GM23248 (cell line): ENCODE measurements at regions not wholly inside any gene's neighbourhood (a gene's known extent, or its start where the extent isn't known, plus 50 kb on each side); places are given as distances from the start of the nearest gene placed in this dataset.
"Not testable (repeated sequence)": the region's sequence is repeated elsewhere in the genome, so short reads cannot be mapped to it uniquely, and the experiment has no call there.

Experiments used
- DNase-seq: peaks from one replicate; pipeline ENCODE4 v3.0.0-alpha.2; 2015
- H2AFZ ChIP-seq: fragments of 200-600 bp; sonication (generic); 2 replicates; pipeline ENCODE4 v1.6.1; 2016; ENCODE audit warnings: antibody characterized with exemption
- H3F3A ChIP-seq: fragments of 200-600 bp; sonication (generic); 2 replicates; pipeline ENCODE4 v1.6.1; 2016; ENCODE audit warnings: mild to moderate bottlenecking, antibody characterized with exemption, mixed run types; ENCODE audit not compliant: insufficient read depth
- H3K27ac ChIP-seq: fragments of 200-600 bp; sonication (generic); 2 replicates; pipeline ENCODE4 v1.5.1; 2016; ENCODE audit warnings: mild to moderate bottlenecking
- H3K27me3 ChIP-seq: fragments of 200-600 bp; sonication (generic); replicated peaks from 2 replicates; pipeline ENCODE4 v1.6.1; 2016; ENCODE audit warnings: mild to moderate bottlenecking; ENCODE audit not compliant: insufficient read depth
- H3K36me3 ChIP-seq: fragments of 200-600 bp; sonication (generic); 2 replicates; pipeline ENCODE4 v1.6.1; 2016; ENCODE audit warnings: low read depth, mild to moderate bottlenecking
- H3K4me1 ChIP-seq: fragments of 200-600 bp; sonication (generic); 2 replicates; pipeline ENCODE4 v1.6.1; 2016; ENCODE audit warnings: mild to moderate bottlenecking; ENCODE audit not compliant: insufficient read depth
- H3K4me2 ChIP-seq: fragments of 200-600 bp; sonication (generic); one replicate; pipeline ENCODE4 v1.6.1; 2016; ENCODE audit warnings: mild to moderate bottlenecking; ENCODE audit not compliant: unreplicated experiment
- H3K4me3 ChIP-seq: fragments of 200-600 bp; sonication (generic); 2 replicates; pipeline ENCODE4 v1.5.1; 2016; ENCODE audit warnings: mild to moderate bottlenecking
- H3K79me2 ChIP-seq: fragments of 200-600 bp; sonication (generic); 2 replicates; pipeline ENCODE4 v1.6.1; 2016; ENCODE audit warnings: mild to moderate bottlenecking; ENCODE audit not compliant: insufficient read depth
- H3K9ac ChIP-seq: fragments of 200-600 bp; sonication (generic); 2 replicates; pipeline ENCODE4 v1.6.1; 2016; ENCODE audit warnings: mild to moderate bottlenecking
- H3K9me2 ChIP-seq: fragments of 200-600 bp; sonication (generic); 2 replicates; pipeline ENCODE4 v1.6.1; 2016; ENCODE audit warnings: mixed run types, mild to moderate bottlenecking, moderate library complexity; ENCODE audit not compliant: insufficient read depth
- H3K9me3 ChIP-seq: fragments of 200-600 bp; sonication (generic); one replicate; pipeline ENCODE4 v1.6.1; 2017; ENCODE audit warnings: low read depth
- H4K20me1 ChIP-seq: fragments of 200-600 bp; sonication (generic); 2 replicates; pipeline ENCODE4 v1.6.0; 2016; ENCODE audit not compliant: insufficient read depth
- WGBS, 2 experiments: methylation state at CpG; one replicate each; pipeline ENCODE4 v1.1.6; 2015 to 2017; ENCODE audit warnings: low lambda C conversion rate in 2 of 2, low coverage in 1 of 2; ENCODE audit errors: missing lambda C conversion rate in 2 of 2; 5-methylcytosine and 5-hydroxymethylcytosine counted together
- in situ Hi-C: fragments of 300-500 bp; cut with MboI; formaldehyde crosslinking; loops from 2 replicates; pipeline ENCODE4 v1.15.0; 2020

GRCh38 chr2:89936559-89936958, 1245.1 kb downstream of the RPIA start:
- H3K27ac ChIP-seq, H3K4me3 ChIP-seq, DNase-seq, H3K4me2 ChIP-seq, in situ Hi-C loops, H3F3A ChIP-seq, H3K4me1 ChIP-seq, H3K79me2 ChIP-seq, H3K9me2 ChIP-seq, H3K9ac ChIP-seq, H3K9me3 ChIP-seq, H2AFZ ChIP-seq, H3K27me3 ChIP-seq, H3K36me3 ChIP-seq, H4K20me1 ChIP-seq: not testable (repeated sequence)

DNA sequence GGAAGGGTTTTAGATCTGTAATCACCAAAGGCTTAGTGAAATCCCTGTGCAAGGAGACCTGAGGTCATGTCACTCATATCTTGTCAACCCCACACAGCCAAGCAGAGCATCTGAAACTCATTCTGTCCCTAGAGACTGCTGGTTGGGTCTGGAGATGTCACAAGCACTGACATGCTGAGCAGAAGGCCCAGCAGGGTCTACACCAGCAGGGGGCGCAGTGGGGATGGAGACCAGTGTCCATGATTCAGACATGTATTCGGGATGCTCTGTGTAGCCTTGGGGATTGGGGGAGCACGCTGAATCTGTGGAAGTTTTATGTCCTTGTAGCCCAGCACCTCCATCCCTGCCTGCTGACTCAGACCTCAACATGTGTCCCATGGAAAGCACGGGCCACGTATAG, 1247.3 kb downstream of the RPIA start:
- H2AFZ ChIP-seq, H3K36me3 ChIP-seq, H3K4me3 ChIP-seq, H3K9ac ChIP-seq, H3K27ac ChIP-seq, DNase-seq, H3K4me2 ChIP-seq, H3K4me1 ChIP-seq, H3K79me2 ChIP-seq, H3K27me3 ChIP-seq, H3F3A ChIP-seq, H3K9me2 ChIP-seq, in situ Hi-C loops, H3K9me3 ChIP-seq, H4K20me1 ChIP-seq: not testable (repeated sequence)
- WGBS, 2 experiments = 5 to 14% methylated on average over 5 of the region's 5 CpGs

- DNase-seq, in situ Hi-C loops: not testable (repeated sequence)
Measured at GRCh38 chr2:89944267-89944666, 1252.8 kb downstream of the RPIA start.

DNA sequence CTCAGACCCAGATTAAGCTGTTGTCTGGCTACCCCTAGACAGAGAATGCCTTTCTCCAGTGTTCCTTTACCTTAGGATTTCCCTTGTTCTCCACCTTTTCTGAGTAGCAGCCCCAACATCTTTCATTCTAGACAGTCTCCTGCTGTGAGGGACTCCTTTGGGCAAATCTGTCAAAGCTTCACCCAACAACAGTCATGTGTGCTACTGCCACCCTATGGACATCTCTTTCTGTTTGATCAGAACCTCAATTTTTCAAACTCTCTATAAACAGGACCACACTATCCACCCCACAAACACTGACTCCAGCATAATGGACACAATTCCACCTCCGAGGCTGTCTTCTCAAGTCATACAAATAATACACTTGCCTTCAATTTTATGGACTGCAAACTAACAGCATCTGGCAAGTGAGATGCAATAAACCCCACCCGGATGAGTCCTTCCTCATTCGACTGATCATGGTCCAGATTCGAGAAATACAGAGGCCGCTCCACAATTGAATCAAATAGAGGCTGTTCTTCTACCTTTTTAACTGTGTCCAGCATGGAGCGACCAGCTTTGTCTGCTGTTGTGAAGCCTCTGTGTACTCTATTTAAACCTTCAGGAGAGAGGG, 1253.6 kb downstream of the RPIA start:
- H3K36me3 ChIP-seq, H3K9ac ChIP-seq, H3K4me1 ChIP-seq, H3K27me3 ChIP-seq, H3K27ac ChIP-seq, H4K20me1 ChIP-seq, H3K4me3 ChIP-seq, H3K9me3 ChIP-seq, in situ Hi-C loops, DNase-seq, H3K79me2 ChIP-seq, H3K9me2 ChIP-seq, H2AFZ ChIP-seq, H3K4me2 ChIP-seq, H3F3A ChIP-seq: not testable (repeated sequence)
- WGBS, 2 experiments = no CpG with 5 or more reads among the region's 6 CpGs

More at GRCh38 chr2:89944267-89944666, 1252.8 kb downstream of the RPIA start:
- not testable (repeated sequence) for H3K9me3 ChIP-seq, H3K4me1 ChIP-seq, H3K79me2 ChIP-seq, H3K9me2 ChIP-seq, H3K27ac ChIP-seq, H3K9ac ChIP-seq, H3K4me3 ChIP-seq, H4K20me1 ChIP-seq, H3K4me2 ChIP-seq, H2AFZ ChIP-seq, H3K27me3 ChIP-seq, H3F3A ChIP-seq, H3K36me3 ChIP-seq
- 33% methylated on average over 2 of the region's 6 CpGs; no CpG with 5 or more reads in 1 of the 2 experiments for WGBS, 2 experiments

- H3K27me3 ChIP-seq, H3K9ac ChIP-seq, H3K27ac ChIP-seq, H3K79me2 ChIP-seq, H3F3A ChIP-seq, H3K4me2 ChIP-seq, H3K4me3 ChIP-seq, H3K36me3 ChIP-seq, H3K4me1 ChIP-seq, H3K9me3 ChIP-seq, H2AFZ ChIP-seq, H4K20me1 ChIP-seq, in situ Hi-C loops, H3K9me2 ChIP-seq, DNase-seq: not testable (repeated sequence)
- WGBS, 2 experiments = 9 to 22% methylated on average over 3 of the region's 3 CpGs
Measured at GRCh38 chr2:89947208-89947815, 1255.8 kb downstream of the RPIA start.

DNA sequence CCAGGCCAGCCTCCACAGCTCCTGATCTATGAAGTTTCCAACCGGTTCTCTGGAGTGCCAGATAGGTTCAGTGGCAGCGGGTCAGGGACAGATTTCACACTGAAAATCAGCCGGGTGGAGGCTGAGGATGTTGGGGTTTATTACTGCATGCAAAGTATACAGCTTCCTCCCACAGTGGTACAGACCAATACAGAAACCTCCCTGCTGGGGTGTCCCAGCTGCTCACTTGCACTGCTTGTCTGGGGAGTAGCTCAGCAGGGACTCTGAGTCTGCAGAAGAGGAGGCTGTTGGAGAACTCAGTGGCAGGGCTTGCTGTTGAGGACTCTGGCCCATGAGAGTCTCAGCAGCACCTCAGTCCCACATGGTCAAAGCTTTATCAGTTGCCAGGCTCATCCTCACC, 1256.6 kb downstream of the RPIA start:
- DNase-seq, H3K27ac ChIP-seq, H3K36me3 ChIP-seq, H3K4me2 ChIP-seq, H3K79me2 ChIP-seq, H3K4me1 ChIP-seq, H3K4me3 ChIP-seq, H3K9me2 ChIP-seq, H3K27me3 ChIP-seq, H3F3A ChIP-seq, H4K20me1 ChIP-seq, H2AFZ ChIP-seq, H3K9ac ChIP-seq, in situ Hi-C loops, H3K9me3 ChIP-seq: not testable (repeated sequence)
- 15 to 16% methylated on average over 3 of the region's 3 CpGs for WGBS, 2 experiments

DNA sequence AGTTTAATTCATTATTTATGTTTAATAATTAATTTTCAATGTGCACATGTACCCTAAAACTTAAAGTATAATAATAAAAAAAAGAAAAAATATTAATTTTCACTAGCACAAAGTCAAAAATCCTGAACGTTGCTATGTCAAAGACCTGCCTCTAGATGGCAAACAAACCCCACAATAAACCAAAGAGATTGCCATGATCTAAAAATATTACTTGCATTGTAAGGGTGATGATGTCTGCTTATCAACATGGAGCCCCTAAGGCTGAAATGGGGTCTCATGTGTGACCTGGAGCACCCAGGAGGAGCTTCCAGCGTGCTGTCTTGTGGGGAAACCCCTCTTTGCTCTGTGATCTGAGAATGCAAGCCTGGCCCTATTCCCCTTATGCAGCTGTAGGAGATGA, 1259.3 kb downstream of the RPIA start:
- H3K27me3 ChIP-seq, H3K4me2 ChIP-seq, H3K9me3 ChIP-seq, H3K4me3 ChIP-seq, H3K36me3 ChIP-seq, H3K79me2 ChIP-seq, H3K9me2 ChIP-seq, H3F3A ChIP-seq, in situ Hi-C loops, H3K27ac ChIP-seq, H3K4me1 ChIP-seq, DNase-seq, H3K9ac ChIP-seq, H2AFZ ChIP-seq, H4K20me1 ChIP-seq: not testable (repeated sequence)
- WGBS, 2 experiments = 0% methylated on average over 1 of the region's 2 CpGs

DNA sequence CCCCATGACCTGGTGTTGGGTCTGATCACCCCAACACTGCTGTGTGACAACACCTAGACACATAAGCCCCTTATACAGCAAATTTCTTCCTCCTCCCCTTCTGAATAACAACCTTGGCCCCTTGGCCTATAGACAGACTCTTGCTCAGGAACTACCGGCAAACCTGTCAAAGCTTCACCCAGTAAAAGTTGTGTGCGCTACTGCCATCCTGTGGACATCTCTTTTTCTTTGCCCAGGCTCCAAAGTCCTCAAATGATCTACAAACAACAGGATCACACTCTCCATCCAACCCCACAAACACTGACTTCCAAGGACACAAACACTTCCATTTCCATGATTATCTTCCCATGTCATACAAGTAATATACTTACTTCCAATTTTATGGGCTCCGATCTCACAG, 1265.8 kb downstream of the RPIA start:
- H3K27me3 ChIP-seq = not testable (repeated sequence)

More for the DNA sequence above, 1265.8 kb downstream of the RPIA start:
- H4K20me1 ChIP-seq, H3K9me2 ChIP-seq, H3K4me3 ChIP-seq, H3K27ac ChIP-seq, H3K4me2 ChIP-seq, H3K9me3 ChIP-seq, H3K9ac ChIP-seq, in situ Hi-C loops, H3K4me1 ChIP-seq, H3F3A ChIP-seq, H2AFZ ChIP-seq, H3K79me2 ChIP-seq, DNase-seq, H3K36me3 ChIP-seq: not testable (repeated sequence)
- 28 to 32% methylated on average over 3 of the region's 3 CpGs for WGBS, 2 experiments
